Stimulated activated CD4-positive, alpha-beta T cell treated with anti-CD3 and anti-CD28 coated beads, TNF-alpha, amount 100 ng/mL, for 4 hours (primary cell): ENCODE measurements at regions not wholly inside any gene's neighbourhood (a gene's known extent, or its start where the extent isn't known, plus 50 kb on each side); places are given as distances from the start of the nearest gene placed in this dataset.

Source experiments
- DNase-seq, 3 experiments: peaks; one replicate each; pipeline ENCODE4 v3.0.0-alpha.2; 2020; ENCODE audit warnings: low read depth in 3 of 3

DNA sequence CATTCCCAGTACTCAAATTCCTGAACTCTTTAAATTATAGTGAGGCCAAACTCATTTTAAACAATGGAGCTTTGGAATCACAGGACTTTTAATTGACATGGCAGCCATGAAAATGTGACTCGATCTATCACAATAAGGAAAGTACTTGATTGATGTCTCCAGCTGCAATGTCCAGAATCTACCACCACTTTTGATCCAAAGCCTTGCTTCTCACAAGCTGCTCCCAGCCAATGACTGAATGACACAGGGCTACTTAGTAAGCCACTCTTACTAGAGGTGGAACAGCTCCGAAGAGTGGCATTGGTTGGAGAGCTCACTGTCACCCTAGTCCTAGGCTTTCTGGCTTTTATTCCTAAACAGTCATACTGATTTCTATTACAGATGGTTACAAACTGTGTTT is 270.1 kb downstream of the IRS1 start:
- DNase-seq, result no peak

DNA sequence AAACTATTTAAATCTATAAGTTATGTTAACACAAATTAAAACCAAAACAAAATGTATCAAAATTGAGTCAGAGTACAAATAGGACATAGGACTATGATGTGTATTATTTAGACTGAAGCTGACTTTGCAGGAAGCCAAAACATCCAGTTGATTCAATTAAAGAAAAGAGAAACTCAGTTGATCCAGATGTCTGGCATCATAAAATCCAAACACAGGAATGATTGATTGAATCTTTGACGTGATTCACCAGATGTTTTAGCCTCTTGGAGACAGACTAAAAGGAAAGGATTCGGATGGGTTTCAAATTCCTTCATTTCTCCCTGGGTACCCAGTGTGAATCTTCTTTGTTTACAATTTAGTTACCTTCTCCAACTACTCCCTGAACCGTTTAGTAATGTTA is 272.9 kb downstream of the IRS1 start:
- no peak for DNase-seq

DNA sequence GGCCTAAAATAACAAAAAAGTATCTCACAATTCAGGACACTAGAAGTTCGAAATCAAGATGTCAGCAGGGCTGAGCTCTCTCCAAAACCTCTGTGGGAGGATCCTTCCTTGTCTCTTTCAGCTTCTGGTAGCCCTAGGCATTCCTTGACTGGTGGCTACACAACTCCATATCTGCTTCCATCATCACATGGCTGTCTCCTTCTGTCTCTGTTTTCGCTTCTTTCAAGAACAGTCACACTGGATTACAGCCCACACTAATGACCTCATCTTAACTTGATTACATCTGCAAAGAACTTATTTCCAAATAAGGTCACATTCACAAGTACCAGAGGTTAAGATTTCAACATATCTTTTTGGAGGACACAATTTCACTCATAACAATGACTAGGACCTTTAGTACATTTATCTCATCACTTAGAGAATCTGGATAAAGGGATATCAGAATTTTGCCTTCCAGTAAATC is 275.2 kb downstream of the IRS1 start:
- DNase-seq, result no peak

DNA sequence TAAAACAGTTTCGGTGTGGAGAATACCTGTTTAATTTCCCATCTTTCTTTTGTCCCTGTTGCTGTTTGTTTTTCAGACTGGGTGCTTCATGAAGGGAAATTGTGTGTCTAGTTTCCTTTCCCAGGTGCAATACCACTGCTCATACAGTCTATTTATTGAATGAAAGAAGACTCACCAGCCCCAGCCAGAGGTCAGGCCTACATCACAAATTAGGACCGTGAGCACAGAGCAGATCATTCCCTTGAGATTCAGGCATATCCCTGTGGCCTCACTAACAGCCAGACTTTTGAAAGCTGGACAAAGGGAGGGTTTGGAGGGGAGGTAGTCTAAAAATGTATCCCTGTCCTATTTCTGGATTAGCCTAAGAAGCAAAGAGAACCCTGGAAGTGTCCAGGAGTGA is 278.9 kb downstream of the IRS1 start:
- DNase-seq, result no peak

DNA sequence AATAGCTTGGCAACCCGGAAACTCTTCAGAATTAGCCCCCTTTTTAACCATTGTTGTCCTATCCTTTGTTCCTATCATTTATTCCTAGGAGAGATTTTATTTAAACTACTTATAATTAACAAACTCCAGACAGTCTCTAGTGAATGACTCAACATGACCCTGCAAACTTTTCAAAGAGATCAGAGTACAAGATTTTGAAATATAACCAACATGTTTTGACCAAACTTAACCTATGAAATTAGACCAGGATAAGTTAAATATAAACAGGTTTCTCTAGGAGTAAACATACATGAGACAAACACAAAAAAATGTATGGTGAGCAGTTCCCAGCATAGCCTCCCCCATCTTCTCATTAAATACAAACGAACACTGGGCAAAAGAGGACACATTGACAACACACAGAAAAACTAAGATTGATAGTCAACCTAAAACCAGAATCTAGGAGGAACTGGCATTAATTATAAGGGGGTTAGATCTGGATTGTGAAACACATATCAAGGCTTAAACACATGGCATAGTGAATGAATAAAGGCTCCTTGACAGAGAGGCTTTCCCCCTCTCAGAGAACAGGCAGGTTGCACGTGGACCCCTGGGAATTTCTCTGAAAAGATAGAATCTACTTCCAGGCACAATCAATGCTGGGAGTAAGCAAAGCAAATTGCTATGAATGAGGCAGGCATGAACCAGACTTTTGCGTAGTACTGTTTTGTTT is 284.1 kb downstream of the IRS1 start:
- no peak for DNase-seq

DNA sequence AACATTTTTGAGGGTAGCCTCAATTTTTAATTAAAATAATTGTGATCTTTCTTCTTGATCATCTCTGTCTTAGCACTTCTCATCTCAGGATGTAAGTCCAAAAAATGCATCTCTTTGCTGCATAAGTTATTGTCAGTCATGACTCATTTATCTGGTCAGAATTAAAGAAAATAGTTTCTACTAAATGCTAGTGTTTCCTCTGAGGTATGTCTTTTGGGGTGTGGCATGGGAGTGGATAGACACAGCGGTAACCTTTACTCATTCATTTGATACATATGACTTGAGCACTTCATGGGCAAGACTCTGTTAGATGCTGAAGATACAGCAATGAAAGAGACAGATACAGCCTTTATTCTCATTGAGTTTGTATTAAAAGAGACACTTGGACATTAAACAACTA is 284.7 kb downstream of the IRS1 start:
- no peak for DNase-seq

DNA sequence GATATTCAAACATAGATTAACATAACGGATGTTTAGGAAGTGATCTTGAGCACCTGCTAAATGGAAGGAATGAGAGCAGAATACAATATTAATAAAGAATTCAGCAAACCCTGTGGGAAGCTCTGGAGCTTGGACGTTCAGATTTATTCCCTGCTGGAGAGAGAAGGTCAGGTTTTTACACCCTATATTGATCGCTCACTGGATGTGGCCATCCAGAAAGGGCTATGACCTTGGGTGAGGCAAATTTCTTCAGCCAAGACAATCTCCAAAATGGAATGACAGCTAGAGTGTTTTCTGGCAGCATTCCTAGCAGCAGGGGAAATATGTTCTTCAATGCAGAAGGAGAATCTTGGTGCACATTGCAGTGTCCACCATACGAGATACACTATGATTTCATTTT is 288.3 kb downstream of the IRS1 start:
- no peak for DNase-seq

DNA sequence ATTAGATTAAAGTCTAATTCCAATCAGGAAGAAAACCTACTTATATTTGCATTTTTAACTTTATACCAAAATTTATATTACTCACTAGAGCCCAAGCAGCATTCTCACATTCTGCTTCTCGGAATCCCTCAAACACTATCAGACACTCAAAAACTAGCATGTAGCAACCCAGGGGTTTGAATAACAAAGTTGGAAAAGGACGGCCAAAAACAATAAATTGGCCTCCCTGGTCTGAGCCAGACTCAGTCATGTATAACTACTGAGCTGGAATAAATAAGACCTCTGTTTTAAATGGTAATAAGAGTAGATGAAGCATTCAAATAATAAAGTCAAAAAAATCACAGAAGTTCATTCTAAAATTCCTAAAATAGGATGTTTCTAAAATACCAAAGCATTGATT is 290.9 kb downstream of the IRS1 start:
- no peak for DNase-seq

DNA sequence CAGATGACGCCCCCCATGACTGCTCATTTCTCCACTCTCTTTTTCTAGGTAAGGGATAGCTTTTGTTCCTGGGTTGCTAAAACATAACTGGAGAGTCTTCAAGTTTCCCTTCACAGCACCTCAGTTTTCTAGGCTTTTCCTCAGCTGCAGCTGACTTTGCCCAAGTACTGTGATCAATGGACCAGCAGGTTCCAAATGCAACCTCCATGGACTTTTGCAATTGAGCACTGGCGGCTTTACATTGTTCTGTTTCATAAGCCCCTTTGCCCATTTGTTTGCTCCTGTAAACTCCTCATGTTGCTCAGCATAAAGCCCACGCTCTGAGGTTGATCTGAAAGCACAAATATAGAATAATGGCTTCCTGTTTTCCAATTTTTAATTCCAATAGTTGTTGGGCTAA is 291.6 kb downstream of the IRS1 start:
- no peak for DNase-seq

DNA sequence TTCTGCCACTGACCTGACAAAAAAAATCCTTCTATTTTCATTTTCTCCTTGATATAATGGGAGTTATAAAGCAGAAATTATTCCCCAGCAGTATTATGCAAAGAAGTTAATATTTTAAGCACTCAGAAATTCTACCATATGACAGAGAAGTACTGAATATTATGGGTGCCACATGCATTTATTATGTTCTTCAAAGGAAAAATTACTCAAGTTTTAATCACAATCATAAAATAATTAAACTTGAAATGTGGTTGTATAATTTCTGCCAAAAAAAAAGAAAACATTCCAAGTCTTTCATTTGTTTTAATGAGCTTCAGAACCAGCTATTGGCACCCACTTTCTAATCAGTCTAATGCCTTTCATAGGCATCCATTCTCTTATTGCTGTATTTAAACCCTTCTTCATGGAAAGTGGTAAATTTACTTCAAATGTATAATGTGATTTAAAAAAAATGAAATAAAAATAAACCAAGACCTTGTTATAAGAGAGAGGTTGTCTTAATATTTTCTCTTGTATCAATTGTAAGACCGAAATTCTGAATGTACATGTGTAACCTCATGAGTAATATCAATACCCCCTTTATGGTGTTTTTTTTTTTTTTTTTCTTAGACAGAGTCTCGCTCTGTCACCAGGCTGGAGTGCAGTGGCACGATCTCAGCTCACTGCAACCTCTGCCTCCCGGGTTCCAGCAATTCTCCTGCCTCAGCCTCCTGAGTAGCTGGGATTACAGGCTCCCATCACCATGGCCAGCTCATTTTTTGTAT is 302.3 kb downstream of the IRS1 start:
- DNase-seq, result no peak

DNA sequence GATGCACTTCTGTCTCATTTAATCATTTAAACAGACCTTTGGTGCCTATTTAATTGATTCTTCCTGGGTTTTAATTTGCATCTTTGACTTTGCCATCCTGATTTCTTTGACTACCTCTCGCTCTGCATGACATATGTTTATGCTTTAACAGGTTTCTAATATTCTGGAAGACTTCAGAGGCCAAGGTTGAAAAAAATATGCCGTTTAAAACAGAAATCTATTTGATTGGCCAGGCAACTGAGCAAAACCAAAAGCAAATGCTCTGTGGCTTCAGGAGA is 303.4 kb downstream of the IRS1 start:
- DNase-seq, result no peak

DNA sequence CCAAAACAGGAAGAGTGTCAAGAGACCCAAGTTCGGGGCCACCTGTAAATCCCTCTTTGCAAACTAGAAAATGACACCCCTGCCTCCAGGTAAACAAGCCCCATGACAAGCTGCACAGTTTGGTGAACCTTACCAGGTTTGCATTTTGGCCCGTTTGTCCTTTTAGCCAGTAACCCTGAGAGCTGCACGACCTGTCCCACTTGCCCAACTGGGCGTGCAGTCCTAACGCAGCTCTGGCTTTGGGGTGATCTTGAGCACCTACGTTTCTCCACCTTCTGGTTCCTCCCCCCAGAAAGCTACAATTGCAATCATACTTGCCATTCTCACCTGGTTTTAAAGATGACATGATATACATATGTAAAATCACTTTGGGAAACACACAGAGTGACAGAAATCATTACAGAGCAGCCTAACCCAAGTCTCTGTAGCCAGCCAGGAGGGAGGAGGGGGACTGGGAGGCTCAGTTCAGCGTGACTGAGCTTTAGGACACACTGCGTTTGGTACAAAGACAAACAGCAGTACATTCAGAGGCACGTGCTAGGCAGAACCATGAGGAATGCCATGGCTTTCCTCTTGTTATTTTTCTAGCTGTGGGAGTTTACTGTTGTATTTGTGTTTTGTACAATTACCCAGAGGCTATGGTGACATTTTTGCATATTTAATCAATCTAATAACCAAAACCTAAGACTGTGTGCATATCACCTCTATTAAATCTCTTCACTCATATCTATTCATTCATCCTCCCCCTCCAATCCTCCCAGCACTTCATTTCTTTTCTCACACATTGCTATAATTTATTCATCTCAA is 304.0 kb downstream of the IRS1 start:
- DNase-seq, result no peak

DNA sequence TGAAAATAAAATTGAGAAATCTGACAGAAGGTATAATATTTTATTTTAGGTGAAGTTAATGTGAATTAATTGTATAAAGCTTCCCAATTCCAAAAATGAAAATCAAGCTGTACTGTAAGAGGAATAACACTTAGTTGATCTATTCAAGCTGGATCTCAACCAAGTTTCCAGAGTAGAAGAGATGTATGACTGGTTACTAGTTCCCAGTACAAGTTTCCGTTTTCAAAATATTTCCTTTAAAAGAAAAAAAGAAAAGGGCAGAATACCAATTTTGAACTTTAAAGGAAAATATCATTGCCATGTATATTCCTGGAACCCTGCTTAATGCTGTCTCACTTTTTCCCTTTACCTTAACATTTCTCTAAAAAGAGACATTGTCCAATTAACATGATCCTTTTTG is 308.5 kb downstream of the IRS1 start:
- DNase-seq, result no peak

DNA sequence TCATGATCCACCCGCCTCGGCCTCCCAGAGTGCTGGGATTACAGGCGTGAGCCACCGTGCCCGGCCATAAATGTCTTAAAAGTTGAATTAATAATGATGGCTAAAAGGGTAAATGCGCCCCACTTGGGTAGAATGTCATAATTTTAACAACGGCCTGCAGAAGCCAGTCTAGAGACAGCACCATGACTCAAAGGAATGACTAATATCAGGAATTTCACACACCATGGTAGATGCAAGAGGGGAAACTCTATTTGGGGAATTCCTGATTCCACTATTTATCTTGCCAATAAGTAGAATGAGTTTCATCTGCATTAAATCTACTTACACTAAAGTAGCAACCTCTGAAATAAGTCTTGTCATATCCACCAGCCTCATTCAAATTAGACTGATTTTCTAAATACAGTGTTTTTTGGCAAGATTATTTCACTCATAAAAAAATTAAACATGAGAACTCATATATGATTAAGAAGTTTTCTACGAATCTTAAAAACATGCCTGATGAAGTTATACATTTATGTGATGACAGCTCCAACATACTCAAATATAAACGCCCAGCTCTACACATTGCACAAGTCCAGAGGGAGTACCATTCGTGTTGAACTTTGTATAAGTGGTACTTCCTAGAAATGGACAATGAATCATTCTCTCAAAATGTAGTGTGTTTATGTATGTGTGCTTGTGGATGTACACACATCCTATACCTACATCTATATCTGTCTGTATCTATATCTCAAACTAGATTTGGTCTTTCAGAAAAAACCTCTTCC is 309.7 kb downstream of the IRS1 start:
- DNase-seq, result no peak

DNA sequence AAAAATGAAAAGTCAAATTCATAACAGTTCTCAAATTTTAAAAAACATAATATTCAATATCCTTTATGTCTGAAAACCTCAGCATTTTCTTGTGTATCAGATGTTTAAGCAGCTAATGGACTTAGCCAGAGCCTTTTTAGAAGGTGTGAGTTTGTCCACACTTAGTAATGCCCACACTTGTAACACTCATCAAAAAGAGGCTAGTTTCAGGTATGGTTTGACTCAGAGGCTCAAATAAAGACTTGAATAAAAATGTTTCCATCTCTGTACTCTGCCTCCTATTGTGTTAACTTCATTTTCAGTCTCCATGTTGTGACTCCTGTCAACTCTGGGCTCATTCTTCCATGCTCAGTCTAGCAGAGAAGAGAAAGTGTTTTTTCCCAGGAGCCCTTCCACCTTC is 311.6 kb downstream of the IRS1 start:
- DNase-seq, result no peak

DNA sequence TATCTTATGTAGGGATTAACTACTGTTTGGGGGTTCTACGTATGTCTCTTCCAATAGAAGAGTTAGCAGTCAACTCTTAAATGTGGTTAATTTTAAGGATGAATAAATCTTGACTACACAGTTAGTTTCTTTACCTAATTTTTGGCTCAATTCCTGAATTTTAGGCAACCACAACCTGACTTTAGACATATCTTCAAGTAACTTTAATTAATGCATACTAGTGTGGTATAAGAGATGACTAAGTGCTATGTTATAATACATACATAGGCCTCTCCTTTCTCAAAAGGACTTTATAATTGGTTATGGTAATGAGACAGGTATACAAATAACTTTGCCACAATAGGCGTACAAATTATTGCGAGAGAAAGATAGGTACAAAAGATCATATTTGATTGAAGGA is 312.0 kb downstream of the IRS1 start:
- DNase-seq, result no peak

DNA sequence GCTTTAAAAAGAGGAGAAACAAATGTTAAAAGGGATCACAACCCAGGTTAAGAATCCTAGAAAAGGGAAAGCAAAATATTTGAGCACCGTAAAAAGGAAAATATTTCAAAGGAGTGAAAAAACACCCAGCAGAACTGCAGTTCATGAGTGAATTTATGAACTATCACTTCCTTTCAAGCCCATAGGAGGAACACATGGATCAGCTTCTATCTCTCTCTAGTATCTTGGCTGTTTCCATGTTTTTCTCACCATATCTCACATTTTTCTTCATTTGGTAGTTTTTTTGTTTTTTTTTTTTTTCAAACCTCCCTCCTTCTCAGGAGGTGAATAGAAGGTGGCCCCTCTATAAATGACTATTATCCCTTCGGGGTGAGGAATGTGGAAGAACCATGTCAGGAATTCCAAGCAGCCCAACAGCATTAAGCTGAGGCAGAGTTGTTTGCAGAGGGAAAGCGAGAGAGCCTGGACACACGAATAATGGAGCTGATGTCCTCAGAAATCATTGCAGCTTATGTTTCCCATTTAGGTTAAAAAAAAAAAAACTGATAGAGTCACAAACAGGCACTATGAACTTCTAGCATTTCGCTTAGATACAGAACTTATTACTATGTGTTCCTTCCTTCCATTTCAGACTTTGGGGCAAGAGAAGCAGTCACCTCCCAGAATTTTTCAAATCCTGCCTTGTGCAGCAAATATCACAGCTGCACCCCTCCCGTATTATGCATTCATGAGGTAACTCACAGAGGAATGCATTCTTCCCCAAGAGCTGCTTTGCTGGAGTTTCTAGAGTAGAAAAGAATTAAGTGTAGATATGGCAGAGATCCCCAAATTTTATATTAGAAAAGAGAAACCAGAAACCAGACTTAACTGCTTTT is 315.6 kb downstream of the IRS1 start:
- no peak for DNase-seq

DNA sequence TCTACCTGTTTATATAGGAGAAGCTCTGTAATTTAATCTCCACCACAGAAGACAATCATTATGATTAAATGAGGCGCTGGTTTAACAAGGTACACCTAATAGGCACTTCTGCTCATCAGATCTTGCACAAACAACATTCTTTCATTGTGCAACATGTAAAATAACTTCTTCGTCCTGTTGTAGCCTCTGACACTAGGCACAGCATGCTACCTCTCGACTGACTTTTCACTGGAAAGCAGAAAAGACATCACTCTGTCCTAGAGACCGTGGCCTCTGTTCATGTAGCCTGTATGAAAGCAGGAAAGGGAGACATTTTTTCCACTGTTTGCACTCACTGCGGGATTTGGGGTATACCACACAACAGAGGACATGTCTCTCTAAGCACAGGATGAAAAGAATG is 316.5 kb downstream of the IRS1 start:
- DNase-seq, result no peak

DNA sequence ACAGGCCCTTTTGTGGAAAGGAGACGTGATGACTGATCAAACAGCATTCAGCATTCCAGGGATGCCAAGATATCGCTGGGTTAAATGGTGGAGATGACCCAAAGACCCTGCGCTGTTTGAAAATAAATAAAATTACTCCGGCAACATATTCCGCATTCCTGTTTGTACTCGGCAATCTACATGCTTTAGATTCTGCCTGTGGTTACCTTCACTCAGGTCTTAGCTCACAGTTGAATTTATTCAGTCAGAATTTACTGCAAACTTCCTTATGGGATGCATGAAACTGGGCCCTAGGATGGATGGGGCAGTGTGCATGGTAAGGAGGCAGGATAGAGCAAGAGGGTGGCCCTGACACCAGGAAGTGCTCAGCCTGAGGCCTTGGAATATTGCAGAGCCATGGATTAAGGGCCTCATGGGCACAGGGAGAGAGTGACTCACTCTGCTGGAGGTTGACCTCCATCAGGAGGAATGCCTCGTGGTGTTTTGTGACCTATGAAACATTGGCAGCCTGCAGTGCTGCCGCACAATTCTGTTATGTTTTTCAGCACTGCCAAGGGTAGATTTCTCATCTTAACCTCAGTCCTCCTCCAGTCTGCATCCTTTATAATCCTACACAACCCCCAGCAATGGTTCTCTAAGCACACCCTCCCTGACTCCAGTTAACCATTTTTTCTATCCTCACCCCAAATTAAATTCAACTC is 321.4 kb downstream of the IRS1 start:
- no peak for DNase-seq
